Gastroesophageal sphincter (tissue), 3 donors: ENCODE measurements at regions not wholly inside any gene's neighbourhood (a gene's known extent, or its start where the extent isn't known, plus 50 kb on each side); places are given as distances from the start of the nearest gene placed in this dataset.

ENCODE experiments used
- EP300 ChIP-seq: sonication (generic); formaldehyde crosslinking; IDR thresholded peaks from one replicate; pipeline ENCODE4 v1.6.1; 2017; ENCODE audit warnings: antibody characterized with exemption, mild to moderate bottlenecking
- POLR2A ChIP-seq, 2 donors: fragments of 450-650 bp; IDR thresholded peaks; one replicate each; pipeline ENCODE4 v1.6.1; 2017; ENCODE audit warnings: antibody characterized with exemption in 2 of 2, mild to moderate bottlenecking in 2 of 2, moderate library complexity in 1 of 2
- POLR2AphosphoS5 ChIP-seq: sonication (generic); formaldehyde crosslinking; IDR thresholded peaks from one replicate; pipeline ENCODE4 v1.6.1; 2017; ENCODE audit warnings: antibody characterized with exemption
- TF ChIP-seq, protein P1 (sequence below), 4 experiments: fragments of 200-600 bp in 2 of 4; fragments of 450-650 bp in 2 of 4; sonication (generic) in 1 of 4; IDR thresholded peaks; one replicate each; pipeline ENCODE4 v1.5.1; 2017 to 2019; ENCODE audit warnings: antibody characterized with exemption in 4 of 4, mild to moderate bottlenecking in 2 of 4, moderate library complexity in 2 of 4

DNA sequence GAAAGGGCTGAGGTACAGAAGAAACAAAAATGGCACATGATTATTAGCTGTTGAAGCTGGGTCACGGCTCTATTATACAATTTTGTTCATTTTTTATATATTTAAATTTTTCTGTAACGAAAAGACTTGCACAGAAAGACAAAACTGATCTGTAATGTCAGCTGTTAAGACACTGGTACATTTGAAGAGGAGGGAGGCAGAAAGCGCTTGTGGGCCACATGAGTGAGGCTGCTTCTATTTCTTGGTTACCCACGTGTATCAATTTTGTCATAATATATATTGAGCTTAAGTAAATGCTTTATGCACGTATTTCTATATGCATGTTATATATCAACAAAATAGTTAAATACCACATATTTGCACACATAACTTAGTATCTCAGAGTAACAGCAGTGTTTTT lies 151.8 kb upstream of the KCNJ18 start:
- no peak for TF ChIP-seq POLR2AphosphoS5
- TF ChIP-seq, protein P1, sequence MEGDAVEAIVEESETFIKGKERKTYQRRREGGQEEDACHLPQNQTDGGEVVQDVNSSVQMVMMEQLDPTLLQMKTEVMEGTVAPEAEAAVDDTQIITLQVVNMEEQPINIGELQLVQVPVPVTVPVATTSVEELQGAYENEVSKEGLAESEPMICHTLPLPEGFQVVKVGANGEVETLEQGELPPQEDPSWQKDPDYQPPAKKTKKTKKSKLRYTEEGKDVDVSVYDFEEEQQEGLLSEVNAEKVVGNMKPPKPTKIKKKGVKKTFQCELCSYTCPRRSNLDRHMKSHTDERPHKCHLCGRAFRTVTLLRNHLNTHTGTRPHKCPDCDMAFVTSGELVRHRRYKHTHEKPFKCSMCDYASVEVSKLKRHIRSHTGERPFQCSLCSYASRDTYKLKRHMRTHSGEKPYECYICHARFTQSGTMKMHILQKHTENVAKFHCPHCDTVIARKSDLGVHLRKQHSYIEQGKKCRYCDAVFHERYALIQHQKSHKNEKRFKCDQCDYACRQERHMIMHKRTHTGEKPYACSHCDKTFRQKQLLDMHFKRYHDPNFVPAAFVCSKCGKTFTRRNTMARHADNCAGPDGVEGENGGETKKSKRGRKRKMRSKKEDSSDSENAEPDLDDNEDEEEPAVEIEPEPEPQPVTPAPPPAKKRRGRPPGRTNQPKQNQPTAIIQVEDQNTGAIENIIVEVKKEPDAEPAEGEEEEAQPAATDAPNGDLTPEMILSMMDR (IDR thresholded peaks at IDR 0.05), result no peak
- no peak for TF ChIP-seq POLR2A (IDR thresholded peaks at IDR 0.05)
- no peak for TF ChIP-seq EP300
